ENCODE measurements at regions not wholly inside any gene's neighbourhood (a gene's known extent, or its start where the extent isn't known, plus 50 kb on each side); places are given as distances from the start of the nearest gene placed in this dataset.

DNA sequence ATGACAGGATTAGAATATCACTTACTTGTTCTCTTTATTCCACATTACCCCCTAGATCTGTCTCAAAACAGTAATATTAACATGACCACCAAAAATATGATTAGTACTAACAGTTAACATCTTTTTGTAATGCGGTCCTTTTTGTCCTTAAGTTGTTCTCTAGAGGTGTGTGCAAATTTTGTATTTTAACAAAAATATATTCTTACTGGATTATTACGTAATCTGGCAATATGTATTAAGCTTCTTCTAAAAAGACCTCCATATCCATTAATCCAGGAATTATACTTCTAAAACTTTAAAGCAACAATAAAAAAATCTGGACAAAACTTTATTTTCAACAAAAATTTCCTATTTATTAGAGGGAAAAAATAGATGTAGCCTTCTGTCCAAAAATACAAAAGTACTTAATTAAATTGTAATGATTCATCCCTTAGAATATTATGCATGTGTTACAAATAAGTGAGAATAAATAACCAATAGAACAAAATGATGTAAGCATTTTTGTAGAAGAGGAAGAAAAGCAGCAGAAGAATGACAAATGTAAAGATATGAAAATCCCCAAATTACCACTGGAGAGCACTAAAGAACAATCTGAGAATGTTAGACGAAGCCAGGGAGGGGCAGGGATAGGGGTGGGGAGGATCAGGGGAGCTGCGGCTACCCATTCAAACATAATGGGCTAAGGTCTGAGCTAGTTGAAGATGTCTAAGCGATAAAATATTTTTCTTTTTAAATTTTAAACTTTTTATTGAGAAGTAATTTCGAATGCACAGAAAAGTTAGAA is 945.6 kb downstream of the MCTP2 start:
- TF ChIP-seq, protein P1, sequence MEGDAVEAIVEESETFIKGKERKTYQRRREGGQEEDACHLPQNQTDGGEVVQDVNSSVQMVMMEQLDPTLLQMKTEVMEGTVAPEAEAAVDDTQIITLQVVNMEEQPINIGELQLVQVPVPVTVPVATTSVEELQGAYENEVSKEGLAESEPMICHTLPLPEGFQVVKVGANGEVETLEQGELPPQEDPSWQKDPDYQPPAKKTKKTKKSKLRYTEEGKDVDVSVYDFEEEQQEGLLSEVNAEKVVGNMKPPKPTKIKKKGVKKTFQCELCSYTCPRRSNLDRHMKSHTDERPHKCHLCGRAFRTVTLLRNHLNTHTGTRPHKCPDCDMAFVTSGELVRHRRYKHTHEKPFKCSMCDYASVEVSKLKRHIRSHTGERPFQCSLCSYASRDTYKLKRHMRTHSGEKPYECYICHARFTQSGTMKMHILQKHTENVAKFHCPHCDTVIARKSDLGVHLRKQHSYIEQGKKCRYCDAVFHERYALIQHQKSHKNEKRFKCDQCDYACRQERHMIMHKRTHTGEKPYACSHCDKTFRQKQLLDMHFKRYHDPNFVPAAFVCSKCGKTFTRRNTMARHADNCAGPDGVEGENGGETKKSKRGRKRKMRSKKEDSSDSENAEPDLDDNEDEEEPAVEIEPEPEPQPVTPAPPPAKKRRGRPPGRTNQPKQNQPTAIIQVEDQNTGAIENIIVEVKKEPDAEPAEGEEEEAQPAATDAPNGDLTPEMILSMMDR (IDR thresholded peaks at IDR 0.05): no peak
- TF ChIP-seq JUND (IDR thresholded peaks at IDR 0.05) (no peak), GABPA (IDR thresholded peaks at IDR 0.05; ENCODE audit: low read depth) (no peak), RFX5 (IDR thresholded peaks at IDR 0.05; ENCODE audit: low read length) (no peak), SMC3 (IDR thresholded peaks at IDR 0.05; ENCODE audit: low read depth, low read length) (no peak), TEAD4 (IDR thresholded peaks at IDR 0.05; ENCODE audit: borderline replicate concordance, insufficient read depth) (no peak), TAF1 (IDR thresholded peaks at IDR 0.05; ENCODE audit: borderline replicate concordance, low read depth, low read length) (no peak), SIN3A (IDR thresholded peaks at IDR 0.05; ENCODE audit: borderline replicate concordance, low read depth, low read length) (no peak), FOXM1 (IDR thresholded peaks at IDR 0.05; ENCODE audit: low read depth) (no peak), EP300 (IDR thresholded peaks at IDR 0.05; ENCODE audit: borderline replicate concordance in 1 of 2, low read depth in 1 of 2, low read length in 1 of 2) (no peak), GATA2 (CRISPR knock-in tag; IDR thresholded peaks at IDR 0.05) (no peak), POLR2AphosphoS5 (IDR thresholded peaks at IDR 0.05; ENCODE audit: low read depth, low read length) (no peak)
- TF ChIP-seq, protein P2, sequence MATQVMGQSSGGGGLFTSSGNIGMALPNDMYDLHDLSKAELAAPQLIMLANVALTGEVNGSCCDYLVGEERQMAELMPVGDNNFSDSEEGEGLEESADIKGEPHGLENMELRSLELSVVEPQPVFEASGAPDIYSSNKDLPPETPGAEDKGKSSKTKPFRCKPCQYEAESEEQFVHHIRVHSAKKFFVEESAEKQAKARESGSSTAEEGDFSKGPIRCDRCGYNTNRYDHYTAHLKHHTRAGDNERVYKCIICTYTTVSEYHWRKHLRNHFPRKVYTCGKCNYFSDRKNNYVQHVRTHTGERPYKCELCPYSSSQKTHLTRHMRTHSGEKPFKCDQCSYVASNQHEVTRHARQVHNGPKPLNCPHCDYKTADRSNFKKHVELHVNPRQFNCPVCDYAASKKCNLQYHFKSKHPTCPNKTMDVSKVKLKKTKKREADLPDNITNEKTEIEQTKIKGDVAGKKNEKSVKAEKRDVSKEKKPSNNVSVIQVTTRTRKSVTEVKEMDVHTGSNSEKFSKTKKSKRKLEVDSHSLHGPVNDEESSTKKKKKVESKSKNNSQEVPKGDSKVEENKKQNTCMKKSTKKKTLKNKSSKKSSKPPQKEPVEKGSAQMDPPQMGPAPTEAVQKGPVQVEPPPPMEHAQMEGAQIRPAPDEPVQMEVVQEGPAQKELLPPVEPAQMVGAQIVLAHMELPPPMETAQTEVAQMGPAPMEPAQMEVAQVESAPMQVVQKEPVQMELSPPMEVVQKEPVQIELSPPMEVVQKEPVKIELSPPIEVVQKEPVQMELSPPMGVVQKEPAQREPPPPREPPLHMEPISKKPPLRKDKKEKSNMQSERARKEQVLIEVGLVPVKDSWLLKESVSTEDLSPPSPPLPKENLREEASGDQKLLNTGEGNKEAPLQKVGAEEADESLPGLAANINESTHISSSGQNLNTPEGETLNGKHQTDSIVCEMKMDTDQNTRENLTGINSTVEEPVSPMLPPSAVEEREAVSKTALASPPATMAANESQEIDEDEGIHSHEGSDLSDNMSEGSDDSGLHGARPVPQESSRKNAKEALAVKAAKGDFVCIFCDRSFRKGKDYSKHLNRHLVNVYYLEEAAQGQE (IDR thresholded peaks at IDR 0.05; ENCODE audit: low read depth, low read length): no peak
